B cell (primary cell): ENCODE measurements at regions not wholly inside any gene's neighbourhood (a gene's known extent, or its start where the extent isn't known, plus 50 kb on each side); places are given as distances from the start of the nearest gene placed in this dataset.
"Not testable (repeated sequence)": the region's sequence is repeated elsewhere in the genome, so short reads cannot be mapped to it uniquely, and the experiment has no call there.

Source experiments
- ATAC-seq: fragments of 200-7000 bp; cut with Tn5 transposase; one replicate; pipeline ENCODE4 v1.10.0; 2021; ENCODE audit warnings: low read depth, mild to moderate bottlenecking, moderate number of reproducible peaks, moderate library complexity
- CTCF ChIA-PET: fragments of 350-600 bp; sonication (Branson Sonifier 250); formaldehyde crosslinking; loops from one replicate; lab custom pipeline; 2021; ENCODE audit warnings: antibody characterized with exemption, inconsistent platforms; lab: Charles Lee
- POLR2A ChIA-PET: fragments of 350-600 bp; sonication (Branson Sonifier 250); formaldehyde crosslinking; loops from one replicate; lab custom pipeline; 2021; ENCODE audit warnings: antibody characterized with exemption; lab: Charles Lee
- DNase-seq: peaks from one replicate; pipeline ENCODE4 v3.0.0; 2013
- H2AFZ ChIP-seq: 2 replicates; pipeline ENCODE4 v1.6.1; 2012; ENCODE audit warnings: mild to moderate bottlenecking, low read depth, low read length; ENCODE audit not compliant: insufficient read depth, poor library complexity, severe bottlenecking
- H3K27ac ChIP-seq, 2 donors: 1 replicate in 1 of 2; 2 replicates in 1 of 2; pipeline ENCODE4 v1.5.1; 2012 to 2013; ENCODE audit warnings: low read length in 2 of 2, mild to moderate bottlenecking in 2 of 2, moderate library complexity in 1 of 2
- H3K27me3 ChIP-seq, 4 experiments: fragments of 200-600 bp in 1 of 4; sonication (generic) in 1 of 4; replicated peaks in 1 of 4; 1 replicate in 2 of 4; 2 replicates in 2 of 4; pipeline versions ENCODE4 v1.6.1 to v1.7.0; 2013 to 2016; ENCODE audit warnings: low read length in 3 of 4, mild to moderate bottlenecking in 2 of 4, mixed read lengths in 1 of 4, moderate library complexity in 1 of 4; ENCODE audit not compliant: insufficient read depth in 4 of 4, control insufficient read depth in 3 of 4; ENCODE audit errors: control extremely low read depth in 1 of 4
- H3K36me3 ChIP-seq, 2 experiments: replicated peaks in 1 of 2; 1 replicate in 1 of 2; 2 replicates in 1 of 2; pipeline versions ENCODE4 v1.6.1 to v1.7.1; 2013; ENCODE audit warnings: low read length in 1 of 2; ENCODE audit not compliant: insufficient read depth in 2 of 2, control insufficient read depth in 1 of 2; ENCODE audit errors: control extremely low read depth in 1 of 2, extremely low read depth in 1 of 2
- H3K4me1 ChIP-seq, 2 donors: fragments of 200-600 bp in 1 of 2; sonication (generic) in 1 of 2; 1 replicate in 1 of 2; 2 replicates in 1 of 2; pipeline versions ENCODE4 v1.5.1 to v1.6.1; 2013 to 2017; ENCODE audit warnings: low read length in 2 of 2; ENCODE audit not compliant: control insufficient read depth in 2 of 2, insufficient read depth in 2 of 2
- H3K4me2 ChIP-seq: replicated peaks from 2 replicates; pipeline ENCODE3; 2012; ENCODE audit warnings: mild to moderate bottlenecking, low read depth, low read length; ENCODE audit not compliant: poor library complexity, severe bottlenecking
- H3K4me3 ChIP-seq, 5 experiments: fragments of 200-600 bp in 1 of 5; sonication (generic) in 1 of 5; 1 replicate in 3 of 5; 2 replicates in 2 of 5; pipeline versions ENCODE4 v1.5.1 to v1.7.0; 2011 to 2016; ENCODE audit warnings: low read length in 4 of 5, mild to moderate bottlenecking in 4 of 5, low read depth in 2 of 5, control low read depth in 1 of 5, moderate library complexity in 1 of 5; ENCODE audit not compliant: insufficient read depth in 1 of 5; ENCODE audit errors: control extremely low read depth in 1 of 5, extremely low read depth in 1 of 5
- H3K79me2 ChIP-seq: fragments of 200-600 bp; sonication (generic); one replicate; pipeline ENCODE4 v1.6.0; 2016; ENCODE audit warnings: low read length; ENCODE audit not compliant: control insufficient read depth, insufficient read depth
- H3K9ac ChIP-seq: fragments of 200-600 bp; sonication (generic); 2 replicates; pipeline ENCODE4 v1.6.1; 2017; ENCODE audit warnings: mild to moderate bottlenecking, low read length, moderate library complexity
- H3K9me3 ChIP-seq, 3 donors: one replicate each; pipeline versions ENCODE4 v1.6.1 to v1.7.1; 2013; ENCODE audit warnings: low read length in 2 of 3; ENCODE audit not compliant: control insufficient read depth in 2 of 3, insufficient read depth in 1 of 3; ENCODE audit errors: control extremely low read depth in 1 of 3
- H4K20me1 ChIP-seq: 2 replicates; pipeline ENCODE4 v1.6.0; 2012; ENCODE audit warnings: mild to moderate bottlenecking, low read length; ENCODE audit not compliant: insufficient read depth, control insufficient read depth, poor library complexity, severe bottlenecking
- H3K27ac Mint-ChIP-seq: one replicate; pipeline ENCODE4 v1.8.0; 2021; ENCODE audit warnings: mixed read lengths
- H3K27me3 Mint-ChIP-seq: one replicate; pipeline ENCODE4 v1.8.0; 2021; ENCODE audit warnings: mixed read lengths
- H3K4me1 Mint-ChIP-seq: one replicate; pipeline ENCODE4 v1.8.0; 2021; ENCODE audit warnings: mixed read lengths
- H3K4me3 Mint-ChIP-seq: one replicate; pipeline ENCODE4 v1.8.0; 2021; ENCODE audit warnings: mixed read lengths
- H3K9me3 Mint-ChIP-seq: one replicate; pipeline ENCODE4 v1.8.0; 2022; ENCODE audit warnings: mixed read lengths; ENCODE audit not compliant: insufficient read depth
- EZH2 ChIP-seq: IDR thresholded peaks from 2 replicates; pipeline ENCODE4 v1.6.1; 2012; ENCODE audit warnings: borderline replicate concordance, low read depth, mild to moderate bottlenecking, moderate library complexity, low read length; ENCODE audit not compliant: insufficient read depth, poor library complexity, severe bottlenecking
- WGBS: methylation state at CpG from one replicate; pipeline ENCODE4 v1.1.5; 2013; ENCODE audit warnings: missing lambda C conversion rate; ENCODE audit not compliant: insufficient coverage; 5-methylcytosine and 5-hydroxymethylcytosine counted together
- intact Hi-C: fragments of 100-400 bp; cut with micrococcal nuclease; formaldehyde crosslinking; loops from one replicate; pipeline ENCODE4 v1.10.0; 2022
- TF ChIP-seq, protein P1 (sequence below): fragments of 200-600 bp; IDR thresholded peaks from one replicate; pipeline ENCODE4 v1.8.0; 2022; ENCODE audit warnings: antibody characterized with exemption, mild to moderate bottlenecking

- H3K9me3 ChIP-seq: no peaks in the 10 kb centered on the region
- Mint-ChIP-seq H3K4me3 (no peak overlapping the region), H3K4me1 (peaks cover 9% of the 10 kb centered on the region), H3K27me3 (no peaks in the 10 kb centered on the region), H3K27ac (no peak overlapping the region), H3K9me3 (no peaks in the 10 kb centered on the region)
- H3K27ac ChIP-seq: no peak overlapping the region
- DNase-seq (no peak), ATAC-seq (no peak)
- H3K79me2 ChIP-seq: no peaks in the 10 kb centered on the region
- no peaks in the 10 kb centered on the region for H3K27me3 ChIP-seq
- H4K20me1 ChIP-seq: no peaks in the 10 kb centered on the region
- no peak overlapping the region for H3K4me3 ChIP-seq
- H3K4me2 ChIP-seq: no peak overlapping the region
- POLR2A ChIA-PET: no interaction called here
- no peaks in the 10 kb centered on the region for H3K36me3 ChIP-seq
- CTCF ChIA-PET: no interaction called here
- H3K4me1 ChIP-seq: no peaks in the 10 kb centered on the region
- no peak for TF ChIP-seq EZH2
- TF ChIP-seq, protein P1, sequence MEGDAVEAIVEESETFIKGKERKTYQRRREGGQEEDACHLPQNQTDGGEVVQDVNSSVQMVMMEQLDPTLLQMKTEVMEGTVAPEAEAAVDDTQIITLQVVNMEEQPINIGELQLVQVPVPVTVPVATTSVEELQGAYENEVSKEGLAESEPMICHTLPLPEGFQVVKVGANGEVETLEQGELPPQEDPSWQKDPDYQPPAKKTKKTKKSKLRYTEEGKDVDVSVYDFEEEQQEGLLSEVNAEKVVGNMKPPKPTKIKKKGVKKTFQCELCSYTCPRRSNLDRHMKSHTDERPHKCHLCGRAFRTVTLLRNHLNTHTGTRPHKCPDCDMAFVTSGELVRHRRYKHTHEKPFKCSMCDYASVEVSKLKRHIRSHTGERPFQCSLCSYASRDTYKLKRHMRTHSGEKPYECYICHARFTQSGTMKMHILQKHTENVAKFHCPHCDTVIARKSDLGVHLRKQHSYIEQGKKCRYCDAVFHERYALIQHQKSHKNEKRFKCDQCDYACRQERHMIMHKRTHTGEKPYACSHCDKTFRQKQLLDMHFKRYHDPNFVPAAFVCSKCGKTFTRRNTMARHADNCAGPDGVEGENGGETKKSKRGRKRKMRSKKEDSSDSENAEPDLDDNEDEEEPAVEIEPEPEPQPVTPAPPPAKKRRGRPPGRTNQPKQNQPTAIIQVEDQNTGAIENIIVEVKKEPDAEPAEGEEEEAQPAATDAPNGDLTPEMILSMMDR: no peak
- 99% methylated on average over 15 of the region's 16 CpGs for WGBS
- intact Hi-C loops: no loop called here
- H2AFZ ChIP-seq: no peak overlapping the region
- no peak overlapping the region for H3K9ac ChIP-seq
These were observed 228.5 kb downstream of the TM9SF2 start for GRCh38 chr13:99729745-99730144.

DNA sequence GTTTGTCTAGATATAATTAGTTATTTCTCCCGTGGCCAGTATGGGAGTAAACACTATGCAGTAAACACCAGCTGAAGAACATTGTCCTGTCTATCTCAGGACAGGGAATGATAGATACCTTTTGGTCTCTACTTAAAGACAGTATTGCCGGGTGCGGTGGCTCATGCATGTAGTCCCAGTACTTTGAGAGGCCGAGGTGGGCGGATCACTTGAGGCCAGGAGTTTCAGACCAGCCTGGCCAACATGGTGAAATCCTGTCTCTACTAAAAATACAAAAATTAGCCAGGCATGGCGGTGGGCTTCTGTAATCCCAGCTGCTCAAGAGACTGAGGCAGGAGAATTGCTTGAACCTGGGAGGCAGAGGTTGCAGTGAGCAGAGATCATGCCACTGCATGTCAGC, 226.4 kb downstream of the TM9SF2 start:
- H3K27ac ChIP-seq, H3K27me3 Mint-ChIP-seq, H3K9ac ChIP-seq, H3K9me3 ChIP-seq, DNase-seq, H3K4me1 Mint-ChIP-seq, H2AFZ ChIP-seq, CTCF ChIA-PET, POLR2A ChIA-PET, H4K20me1 ChIP-seq, H3K9me3 Mint-ChIP-seq, H3K4me3 ChIP-seq, intact Hi-C loops, H3K27ac Mint-ChIP-seq, H3K79me2 ChIP-seq, ATAC-seq, H3K4me2 ChIP-seq, H3K36me3 ChIP-seq, H3K4me1 ChIP-seq, H3K27me3 ChIP-seq, H3K4me3 Mint-ChIP-seq: not testable (repeated sequence)
- 100% methylated on average over 6 of the region's 6 CpGs for WGBS
